ENCODE measurements at regions not wholly inside any gene's neighbourhood (a gene's known extent, or its start where the extent isn't known, plus 50 kb on each side); places are given as distances from the start of the nearest gene placed in this dataset.
"Not testable (repeated sequence)": the region's sequence is repeated elsewhere in the genome, so short reads cannot be mapped to it uniquely, and the experiment has no call there.

- peak; percentile 95 for DNase-seq
- Histone ChIP-seq H3K27me3 (ENCODE audit: low read length) (no peaks in the 10 kb centered on the region), H3K4me3 (ENCODE audit: low read length) (peak overlapping the region; percentile 50), H3K79me2 (ENCODE audit: low read length) (no peaks in the 10 kb centered on the region), H3K4me1 (ENCODE audit: low read length) (peaks cover 41% of the 10 kb centered on the region), H4K20me1 (ENCODE audit: insufficient read depth, low read depth, low read length) (no peaks in the 10 kb centered on the region), H3K9me3 (ENCODE audit: low read length) (no peaks in the 10 kb centered on the region), H3K4me2 (ENCODE audit: low read depth, low read length, poor library complexity, severe bottlenecking) (peak overlapping the region; percentile 63), H2AFZ (ENCODE audit: low read length) (no peak overlapping the region), H3K36me3 (ENCODE audit: insufficient read depth, low read length) (no peaks in the 10 kb centered on the region), H3K9ac (ENCODE audit: low read length) (0 out of 2 replicates have a peak overlapping the region, but pooled peaks have one; percentile 20), H3K9me2 (replicated peaks; ENCODE audit: insufficient read depth, low read length) (no peaks in the 10 kb centered on the region), H3K27ac (ENCODE audit: low read length) (peak overlapping the region; percentile 76)
Measured at GRCh38 chr6:11460837-11461661, 76.5 kb upstream of the TMEM170B start.

GRCh38 chr6:11460001-11460668, 77.4 kb upstream of the TMEM170B start:
- peak overlapping the region; percentile 19; the same call in 1 of the 2 replicates for H3K9ac ChIP-seq (ENCODE audit: low read length)

DNA sequence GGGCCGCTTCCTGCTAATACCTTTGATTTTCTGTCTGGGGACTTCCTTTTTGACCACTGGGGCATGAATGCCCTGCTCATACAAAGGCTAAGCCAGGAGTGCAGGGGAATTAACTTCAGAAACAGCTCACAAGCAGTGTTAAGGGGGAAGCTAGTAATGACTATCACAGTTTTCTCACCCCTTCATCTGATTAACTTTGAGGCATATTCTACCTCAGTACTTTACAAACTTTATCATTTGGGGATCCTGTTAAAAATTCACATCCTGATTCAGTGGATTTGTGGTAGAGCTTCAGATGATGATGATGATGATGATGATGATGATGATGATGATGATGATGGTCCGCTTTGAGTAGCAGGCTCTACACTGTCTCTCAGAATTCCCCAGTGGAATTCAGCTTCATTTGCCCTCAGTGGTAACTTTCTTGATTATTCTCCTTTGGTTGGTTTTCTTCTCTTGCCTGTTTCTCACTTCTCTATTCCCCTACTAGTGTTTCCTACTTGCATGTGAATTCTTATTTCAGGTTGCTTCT, 78.4 kb upstream of the TMEM170B start:
- Histone ChIP-seq H4K20me1 (ENCODE audit: insufficient read depth, low read depth, low read length) (no peaks in the 10 kb centered on the region), H3K4me2 (ENCODE audit: low read depth, low read length, poor library complexity, severe bottlenecking) (peak overlapping the region; percentile 63), H2AFZ (ENCODE audit: low read length) (no peak overlapping the region), H3K27ac (ENCODE audit: low read length) (peak overlapping the region; percentile 76), H3K9me3 (ENCODE audit: low read length) (no peaks in the 10 kb centered on the region), H3K4me3 (ENCODE audit: low read length) (peak overlapping the region; percentile 31), H3K36me3 (ENCODE audit: insufficient read depth, low read length) (no peaks in the 10 kb centered on the region), H3K27me3 (ENCODE audit: low read length) (no peaks in the 10 kb centered on the region), H3K9ac (ENCODE audit: low read length) (peak overlapping the region; percentile 51), H3K9me2 (replicated peaks; ENCODE audit: insufficient read depth, low read length) (no peaks in the 10 kb centered on the region), H3K79me2 (ENCODE audit: low read length) (no peaks in the 10 kb centered on the region), H3K4me1 (ENCODE audit: low read length) (peaks cover 41% of the 10 kb centered on the region)
- peak; percentile 83 for DNase-seq

More at GRCh38 chr6:11460001-11460668, 77.4 kb upstream of the TMEM170B start:
- peak overlapping the region; percentile 63 for H3K4me2 ChIP-seq (ENCODE audit: low read depth, low read length, poor library complexity, severe bottlenecking)
- H3K27ac ChIP-seq (ENCODE audit: low read length), result peak overlapping the region; percentile 76
- no peaks in the 10 kb centered on the region for H3K9me2 ChIP-seq (replicated peaks; ENCODE audit: insufficient read depth, low read length)
- H3K9me3 ChIP-seq (ENCODE audit: low read length), result no peaks in the 10 kb centered on the region
- no peaks in the 10 kb centered on the region for H3K79me2 ChIP-seq (ENCODE audit: low read length)
- no peaks in the 10 kb centered on the region for H3K36me3 ChIP-seq (ENCODE audit: insufficient read depth, low read length)
- H4K20me1 ChIP-seq (ENCODE audit: insufficient read depth, low read depth, low read length), result no peaks in the 10 kb centered on the region
- H3K4me1 ChIP-seq (ENCODE audit: low read length), result peaks cover 41% of the 10 kb centered on the region
- peak; percentile 66 for DNase-seq
- peak overlapping the region; percentile 50 for H3K4me3 ChIP-seq (ENCODE audit: low read length)
- peak overlapping the region; percentile 15; the same call in 1 of the 2 replicates for H2AFZ ChIP-seq (ENCODE audit: low read length)
- no peaks in the 10 kb centered on the region for H3K27me3 ChIP-seq (ENCODE audit: low read length)

DNA sequence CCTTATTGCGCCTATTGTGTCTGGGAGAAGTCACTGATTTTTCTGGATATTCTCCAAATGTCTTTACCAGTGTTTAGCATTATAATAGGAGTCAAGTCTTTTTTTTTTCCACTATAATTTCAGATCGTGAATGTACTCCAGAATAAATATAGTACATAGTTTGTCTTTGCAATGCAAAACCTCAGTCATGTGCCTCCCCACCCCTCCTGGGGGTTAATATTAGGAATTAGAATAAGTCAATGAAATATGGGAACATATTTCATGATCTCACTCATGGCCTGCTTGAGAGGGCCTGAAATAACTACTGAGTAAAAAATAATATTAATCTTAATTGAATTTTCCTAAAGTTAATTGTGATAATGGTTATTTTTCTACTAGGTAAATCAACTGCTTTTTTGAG, 79.0 kb upstream of the TMEM170B start:
- no peaks in the 10 kb centered on the region for H4K20me1 ChIP-seq (ENCODE audit: insufficient read depth, low read depth, low read length)
- peak; percentile 51 for DNase-seq
- no peaks in the 10 kb centered on the region for H3K9me2 ChIP-seq (replicated peaks; ENCODE audit: insufficient read depth, low read length)
- no peak overlapping the region for H2AFZ ChIP-seq (ENCODE audit: low read length)
- no peaks in the 10 kb centered on the region for H3K9me3 ChIP-seq (ENCODE audit: low read length)
- H3K4me2 ChIP-seq (ENCODE audit: low read depth, low read length, poor library complexity, severe bottlenecking), result peak overlapping the region; percentile 63
- no peaks in the 10 kb centered on the region for H3K36me3 ChIP-seq (ENCODE audit: insufficient read depth, low read length)
- H3K9ac ChIP-seq (ENCODE audit: low read length), result no peak overlapping the region
- H3K27ac ChIP-seq (ENCODE audit: low read length), result peak overlapping the region; percentile 76
- no peaks in the 10 kb centered on the region for H3K79me2 ChIP-seq (ENCODE audit: low read length)
- peaks cover 41% of the 10 kb centered on the region for H3K4me1 ChIP-seq (ENCODE audit: low read length)
- no peaks in the 10 kb centered on the region for H3K27me3 ChIP-seq (ENCODE audit: low read length)
- H3K4me3 ChIP-seq (ENCODE audit: low read length), result peak overlapping the region; percentile 3; the same call in 1 of the 2 replicates

- not testable (repeated sequence) for H3K27me3 ChIP-seq (ENCODE audit: low read length); H3K4me3 ChIP-seq (ENCODE audit: low read length); H3K36me3 ChIP-seq (ENCODE audit: insufficient read depth, low read length); H3K9me3 ChIP-seq (ENCODE audit: low read length); H3K79me2 ChIP-seq (ENCODE audit: low read length); H3K27ac ChIP-seq (ENCODE audit: low read length); H3K9ac ChIP-seq (ENCODE audit: low read length); DNase-seq; H3K4me2 ChIP-seq (ENCODE audit: low read depth, low read length, poor library complexity, severe bottlenecking); H4K20me1 ChIP-seq (ENCODE audit: insufficient read depth, low read depth, low read length); H2AFZ ChIP-seq (ENCODE audit: low read length); H3K9me2 ChIP-seq (replicated peaks; ENCODE audit: insufficient read depth, low read length)
- H3K4me1 ChIP-seq (ENCODE audit: low read length), result peaks cover 44% of the 10 kb centered on the region
Measured at GRCh38 chr6:11457422-11457821, 80.1 kb upstream of the TMEM170B start.

- H3K9me2 ChIP-seq (replicated peaks; ENCODE audit: insufficient read depth, low read length); H3K79me2 ChIP-seq (ENCODE audit: low read length); H3K27me3 ChIP-seq (ENCODE audit: low read length); H3K27ac ChIP-seq (ENCODE audit: low read length); H3K9me3 ChIP-seq (ENCODE audit: low read length); H4K20me1 ChIP-seq (ENCODE audit: insufficient read depth, low read depth, low read length); H3K36me3 ChIP-seq (ENCODE audit: insufficient read depth, low read length): not testable (repeated sequence)
- H2AFZ ChIP-seq (ENCODE audit: low read length), result peak overlapping the region; percentile 86; the same call in 1 of the 2 replicates
- DNase-seq, result peak; percentile 82
- H3K9ac ChIP-seq (ENCODE audit: low read length), result peak overlapping the region; percentile 37; the same call in 1 of the 2 replicates
- peaks cover 42% of the 10 kb centered on the region for H3K4me1 ChIP-seq (ENCODE audit: low read length)
- H3K4me3 ChIP-seq (ENCODE audit: low read length), result peak overlapping the region; percentile 43; the same call in 1 of the 2 replicates
- peak overlapping the region; percentile 54 for H3K4me2 ChIP-seq (ENCODE audit: low read depth, low read length, poor library complexity, severe bottlenecking)
Measured at GRCh38 chr6:11452106-11452505, 85.4 kb upstream of the TMEM170B start.

GRCh38 chr6:11450037-11450436, 87.5 kb upstream of the TMEM170B start:
- Histone ChIP-seq H3K4me1 (ENCODE audit: low read length) (peaks cover 42% of the 10 kb centered on the region), H4K20me1 (ENCODE audit: insufficient read depth, low read depth, low read length) (no peaks in the 10 kb centered on the region), H2AFZ (ENCODE audit: low read length) (no peak overlapping the region), H3K79me2 (ENCODE audit: low read length) (no peaks in the 10 kb centered on the region), H3K9me2 (replicated peaks; ENCODE audit: insufficient read depth, low read length) (no peaks in the 10 kb centered on the region), H3K36me3 (ENCODE audit: insufficient read depth, low read length) (no peaks in the 10 kb centered on the region), H3K9me3 (ENCODE audit: low read length) (no peaks in the 10 kb centered on the region), H3K4me2 (ENCODE audit: low read depth, low read length, poor library complexity, severe bottlenecking) (peak overlapping the region; percentile 45), H3K27me3 (ENCODE audit: low read length) (no peaks in the 10 kb centered on the region), H3K4me3 (ENCODE audit: low read length) (no peak overlapping the region), H3K9ac (ENCODE audit: low read length) (no peak overlapping the region), H3K27ac (ENCODE audit: low read length) (no peak overlapping the region)
- no peak for DNase-seq

DNA sequence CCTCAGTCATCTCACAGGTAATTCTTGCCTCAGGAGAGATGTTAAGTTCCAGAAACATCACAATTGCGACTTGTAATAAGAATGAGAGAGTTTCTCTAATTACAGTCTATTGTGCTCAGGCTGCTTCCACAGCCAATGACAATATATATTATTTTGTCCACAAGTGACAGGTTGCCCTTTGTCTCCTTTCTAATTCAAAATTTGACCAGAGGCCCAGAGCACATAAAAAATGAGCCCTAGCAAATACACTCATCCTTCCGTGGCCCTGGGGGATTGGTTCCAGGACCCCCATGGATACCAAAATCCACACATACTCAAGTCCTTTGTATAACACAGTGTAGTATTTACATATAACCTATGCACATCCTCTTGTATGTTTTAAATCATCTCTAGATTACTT, 88.1 kb upstream of the TMEM170B start:
- Histone ChIP-seq H3K9me3 (ENCODE audit: low read length) (no peaks in the 10 kb centered on the region), H3K4me2 (ENCODE audit: low read depth, low read length, poor library complexity, severe bottlenecking) (no peak overlapping the region), H3K36me3 (ENCODE audit: insufficient read depth, low read length) (no peaks in the 10 kb centered on the region), H3K4me3 (ENCODE audit: low read length) (no peak overlapping the region), H3K9ac (ENCODE audit: low read length) (no peak overlapping the region), H2AFZ (ENCODE audit: low read length) (no peak overlapping the region), H3K27ac (ENCODE audit: low read length) (no peak overlapping the region), H3K27me3 (ENCODE audit: low read length) (no peaks in the 10 kb centered on the region), H4K20me1 (ENCODE audit: insufficient read depth, low read depth, low read length) (no peaks in the 10 kb centered on the region), H3K4me1 (ENCODE audit: low read length) (peaks cover 42% of the 10 kb centered on the region), H3K79me2 (ENCODE audit: low read length) (no peaks in the 10 kb centered on the region), H3K9me2 (replicated peaks; ENCODE audit: insufficient read depth, low read length) (no peaks in the 10 kb centered on the region)
- no peak for DNase-seq
